DOHH2 (cell line): ENCODE measurements at regions not wholly inside any gene's neighbourhood (a gene's known extent, or its start where the extent isn't known, plus 50 kb on each side); places are given as distances from the start of the nearest gene placed in this dataset.
A peak's percentile ranks its signal among the peaks of the same experiment; 100 is the strongest.

Experiments used
- H3F3A ChIP-seq: fragments of 200-600 bp; sonication (generic), shearing (Covaris generic); 2 replicates; pipeline ENCODE4 v1.6.0; 2016; ENCODE audit warnings: antibody characterized with exemption, mild to moderate bottlenecking; ENCODE audit not compliant: control insufficient read depth, insufficient read depth
- H3K27ac ChIP-seq: fragments of 200-600 bp; sonication (generic); 2 replicates; pipeline ENCODE4 v1.5.1; 2014; ENCODE audit warnings: low read depth, mild to moderate bottlenecking, low read length, moderate library complexity
- H3K27me3 ChIP-seq: fragments of 200-600 bp; sonication (generic); 2 replicates; pipeline ENCODE4 v1.6.1; 2014; ENCODE audit warnings: mild to moderate bottlenecking, low read length, mixed read lengths; ENCODE audit not compliant: control insufficient read depth
- H3K36me3 ChIP-seq: fragments of 200-600 bp; sonication (generic); 2 replicates; pipeline ENCODE4 v1.6.1; 2014; ENCODE audit warnings: mild to moderate bottlenecking, low read length, moderate library complexity, mixed read lengths; ENCODE audit not compliant: control insufficient read depth
- H3K4me1 ChIP-seq: fragments of 200-600 bp; sonication (generic); 2 replicates; pipeline ENCODE4 v1.6.1; 2014; ENCODE audit warnings: mild to moderate bottlenecking, low read length, mixed read lengths; ENCODE audit not compliant: control insufficient read depth
- H3K4me2 ChIP-seq: fragments of 200-600 bp; sonication (generic); 2 replicates; pipeline ENCODE4 v1.6.0; 2014; ENCODE audit warnings: mild to moderate bottlenecking, low read length, moderate library complexity
- H3K4me3 ChIP-seq: fragments of 200-600 bp; sonication (generic); 2 replicates; pipeline ENCODE4 v1.5.1; 2014; ENCODE audit warnings: mild to moderate bottlenecking, low read length, mixed read lengths
- H3K79me2 ChIP-seq: fragments of 200-600 bp; sonication (generic); 2 replicates; pipeline ENCODE4 v1.6.1; 2014; ENCODE audit warnings: mild to moderate bottlenecking, low read length, mixed read lengths; ENCODE audit not compliant: control insufficient read depth
- H3K9me2 ChIP-seq: fragments of 200-600 bp; sonication (generic); replicated peaks from 2 replicates; pipeline ENCODE4 v1.6.1; 2014; ENCODE audit warnings: mild to moderate bottlenecking, low read length, mixed read lengths; ENCODE audit not compliant: control insufficient read depth
- H3K9me3 ChIP-seq: fragments of 200-600 bp; sonication (generic); 2 replicates; pipeline ENCODE4 v1.6.1; 2014; ENCODE audit warnings: antibody characterized with exemption, low read length, mixed read lengths; ENCODE audit not compliant: control insufficient read depth, insufficient read depth
- H4K20me1 ChIP-seq: fragments of 200-600 bp; sonication (generic); 2 replicates; pipeline ENCODE4 v1.6.0; 2014; ENCODE audit warnings: low read depth, mild to moderate bottlenecking, antibody characterized with exemption, low read length, moderate library complexity; ENCODE audit not compliant: control insufficient read depth, insufficient read depth
- CTCF ChIP-seq: fragments of 200-600 bp; sonication (generic); IDR thresholded peaks from one replicate; pipeline ENCODE4 v1.5.1; 2014; ENCODE audit warnings: antibody characterized with exemption, mild to moderate bottlenecking, low read depth, low read length; ENCODE audit not compliant: poor library complexity, severe bottlenecking
- EZH2phosphoT487 ChIP-seq: fragments of 200-600 bp; sonication (generic); IDR thresholded peaks from 2 replicates; pipeline ENCODE4 v1.6.1; 2017; ENCODE audit warnings: borderline replicate concordance, mild to moderate bottlenecking, antibody characterized with exemption, low read length, moderate library complexity, mixed read lengths

- Histone ChIP-seq H3K36me3 (no peaks in the 10 kb centered on the region), H4K20me1 (no peaks in the 10 kb centered on the region), H3K79me2 (no peaks in the 10 kb centered on the region), H3K27ac (no peak overlapping the region), H3K4me3 (no peak overlapping the region), H3K9me2 (no peaks in the 10 kb centered on the region), H3K4me1 (peaks cover 3% of the 10 kb centered on the region), H3K27me3 (no peaks in the 10 kb centered on the region), H3F3A (no peaks in the 10 kb centered on the region), H3K9me3 (no peaks in the 10 kb centered on the region), H3K4me2 (no peak overlapping the region)
- no peak for TF ChIP-seq CTCF
- TF ChIP-seq EZH2phosphoT487 = no peak
Observed at GRCh38 chr2:146386096-146386495, 1458.7 kb upstream of the ACVR2A start.

GRCh38 chr2:146385031-146385430 is 1459.8 kb upstream of the ACVR2A start:
- Histone ChIP-seq H3K4me1 (peaks cover 3% of the 10 kb centered on the region), H3K27ac (no peak overlapping the region), H3K4me2 (0 out of 2 replicates have a peak overlapping the region, but pooled peaks have one; percentile 22), H3K79me2 (no peaks in the 10 kb centered on the region), H3K4me3 (no peak overlapping the region), H3K9me2 (no peaks in the 10 kb centered on the region), H4K20me1 (no peaks in the 10 kb centered on the region), H3K9me3 (no peaks in the 10 kb centered on the region), H3K36me3 (no peaks in the 10 kb centered on the region), H3F3A (no peaks in the 10 kb centered on the region), H3K27me3 (no peaks in the 10 kb centered on the region)
- TF ChIP-seq CTCF (no peak), EZH2phosphoT487 (no peak)

GRCh38 chr2:146376511-146377064 is 1468.2 kb upstream of the ACVR2A start:
- Histone ChIP-seq H3K79me2 (no peaks in the 10 kb centered on the region), H3K4me1 (no peaks in the 10 kb centered on the region), H3K4me2 (no peak overlapping the region), H3K9me2 (no peaks in the 10 kb centered on the region), H3K4me3 (no peak overlapping the region), H4K20me1 (no peaks in the 10 kb centered on the region), H3K36me3 (no peaks in the 10 kb centered on the region), H3K27me3 (no peaks in the 10 kb centered on the region), H3K27ac (no peak overlapping the region), H3K9me3 (no peaks in the 10 kb centered on the region), H3F3A (no peaks in the 10 kb centered on the region)
- TF ChIP-seq CTCF (no peak), EZH2phosphoT487 (no peak)
